ENCODE measurements at regions not wholly inside any gene's neighbourhood (a gene's known extent, or its start where the extent isn't known, plus 50 kb on each side); places are given as distances from the start of the nearest gene placed in this dataset.

GRCh38 chr13:84563611-84564010, 681.3 kb upstream of the SLITRK1 start:
- no peak for DNase-seq (ENCODE audit: low read depth)

- no peak for DNase-seq (ENCODE audit: low read depth)
Observed at GRCh38 chr13:84553227-84553626, 671.0 kb upstream of the SLITRK1 start.

GRCh38 chr13:84543962-84544361, 661.7 kb upstream of the SLITRK1 start:
- no peak for DNase-seq (ENCODE audit: low read depth)

- no peak for DNase-seq (ENCODE audit: low read depth)
Observed at GRCh38 chr13:84542348-84542747, 660.1 kb upstream of the SLITRK1 start.

GRCh38 chr13:84536906-84537305, 654.6 kb upstream of the SLITRK1 start:
- DNase-seq (ENCODE audit: low read depth), result no peak

- DNase-seq (ENCODE audit: low read depth), result no peak
Observed at GRCh38 chr13:84528408-84529070, 646.3 kb upstream of the SLITRK1 start.

- DNase-seq (ENCODE audit: low read depth), result no peak
Observed at GRCh38 chr13:84525865-84526264, 643.6 kb upstream of the SLITRK1 start.

- no peak for DNase-seq (ENCODE audit: low read depth)
Observed at GRCh38 chr13:84524586-84524985, 642.3 kb upstream of the SLITRK1 start.

- no peak for DNase-seq (ENCODE audit: low read depth)
Observed at GRCh38 chr13:84500016-84500415, 617.7 kb upstream of the SLITRK1 start.

GRCh38 chr13:84497613-84498012, 615.3 kb upstream of the SLITRK1 start:
- no peak for DNase-seq (ENCODE audit: low read depth)

GRCh38 chr13:84491952-84492351, 609.7 kb upstream of the SLITRK1 start:
- no peak for DNase-seq (ENCODE audit: low read depth)

- DNase-seq (ENCODE audit: low read depth), result no peak
Observed at GRCh38 chr13:84487752-84488151, 605.5 kb upstream of the SLITRK1 start.

GRCh38 chr13:84481958-84482357, 599.7 kb upstream of the SLITRK1 start:
- no peak for DNase-seq (ENCODE audit: low read depth)

GRCh38 chr13:84479656-84480055, 597.4 kb upstream of the SLITRK1 start:
- no peak for DNase-seq (ENCODE audit: low read depth)

- DNase-seq (ENCODE audit: low read depth), result no peak
Observed at GRCh38 chr13:84470528-84470927, 588.3 kb upstream of the SLITRK1 start.

GRCh38 chr13:84466461-84466860, 584.2 kb upstream of the SLITRK1 start:
- DNase-seq (ENCODE audit: low read depth), result no peak

GRCh38 chr13:84460989-84461388, 578.7 kb upstream of the SLITRK1 start:
- DNase-seq (ENCODE audit: low read depth), result no peak

GRCh38 chr13:84455143-84455905, 573.0 kb upstream of the SLITRK1 start:
- no peak for DNase-seq (ENCODE audit: low read depth)

- no peak for DNase-seq (ENCODE audit: low read depth)
Observed at GRCh38 chr13:84447640-84447978, 565.3 kb upstream of the SLITRK1 start.

- DNase-seq (ENCODE audit: low read depth), result no peak
Observed at GRCh38 chr13:84446972-84447639, 564.8 kb upstream of the SLITRK1 start.

GRCh38 chr13:84445776-84446175, 563.5 kb upstream of the SLITRK1 start:
- no peak for DNase-seq (ENCODE audit: low read depth)

GRCh38 chr13:84443463-84443862, 561.2 kb upstream of the SLITRK1 start:
- DNase-seq (ENCODE audit: low read depth), result no peak

- DNase-seq (ENCODE audit: low read depth), result no peak
Observed at GRCh38 chr13:84439108-84439507, 556.8 kb upstream of the SLITRK1 start.
